WERI-Rb-1 (cell line): ENCODE measurements at regions not wholly inside any gene's neighbourhood (a gene's known extent, or its start where the extent isn't known, plus 50 kb on each side); places are given as distances from the start of the nearest gene placed in this dataset.
A peak's percentile ranks its signal among the peaks of the same experiment; 100 is the strongest.

Experiments used
- DNase-seq: peaks from one replicate; pipeline ENCODE4 v3.0.0-alpha.2; 2020
- H3K27ac ChIP-seq: fragments of 250-450 bp; sonication (Bioruptor Pico); 2 replicates; pipeline ENCODE4 v1.5.1; 2020; ENCODE audit warnings: mild to moderate bottlenecking, moderate library complexity
- H3K27me3 ChIP-seq: fragments of 250-450 bp; sonication (Bioruptor Pico); 2 replicates; pipeline ENCODE4 v1.5.1; 2021; ENCODE audit warnings: mild to moderate bottlenecking, low read depth, moderate library complexity; ENCODE audit not compliant: insufficient read depth, severe bottlenecking
- H3K36me3 ChIP-seq: fragments of 250-450 bp; sonication (Bioruptor Pico); 2 replicates; pipeline ENCODE4 v1.5.1; 2020; ENCODE audit warnings: mild to moderate bottlenecking, moderate library complexity
- H3K4me3 ChIP-seq: 2 replicates; pipeline ENCODE4 v1.5.1; 2011; ENCODE audit warnings: low read depth, mild to moderate bottlenecking, control low read depth, low read length
- H3K9me3 ChIP-seq: fragments of 250-450 bp; sonication (Bioruptor Pico); 2 replicates; pipeline ENCODE4 v1.5.1; 2021; ENCODE audit warnings: mild to moderate bottlenecking, moderate library complexity; ENCODE audit not compliant: severe bottlenecking
- CTCF ChIP-seq: IDR thresholded peaks from 2 replicates; pipeline ENCODE4 v1.5.1; 2011; ENCODE audit warnings: low read depth, mild to moderate bottlenecking, control low read depth, inconsistent platforms, low read length

- Histone ChIP-seq H3K27ac (no peak overlapping the region), H3K36me3 (no peaks in the 10 kb centered on the region), H3K9me3 (no peaks in the 10 kb centered on the region), H3K4me3 (no peak overlapping the region), H3K27me3 (no peaks in the 10 kb centered on the region)
- no peak for DNase-seq
- no peak for TF ChIP-seq CTCF
Observed at GRCh38 chr9:90420768-90421513, 221.7 kb downstream of the DIRAS2 start.

- DNase-seq, result no peak
Observed at GRCh38 chr9:90421786-90422185, 220.8 kb downstream of the DIRAS2 start.

GRCh38 chr9:90423661-90424193 lies 218.9 kb downstream of the DIRAS2 start:
- no peak for DNase-seq
- no peaks in the 10 kb centered on the region for H3K27me3 ChIP-seq
- no peak overlapping the region for H3K4me3 ChIP-seq
- TF ChIP-seq CTCF, result no peak
- H3K36me3 ChIP-seq, result no peaks in the 10 kb centered on the region
- H3K9me3 ChIP-seq, result no peaks in the 10 kb centered on the region
- no peak overlapping the region for H3K27ac ChIP-seq

More at GRCh38 chr9:90421786-90422185, 220.8 kb downstream of the DIRAS2 start:
- Histone ChIP-seq H3K27ac (no peak overlapping the region), H3K9me3 (no peaks in the 10 kb centered on the region), H3K27me3 (no peaks in the 10 kb centered on the region), H3K36me3 (no peaks in the 10 kb centered on the region), H3K4me3 (no peak overlapping the region)
- no peak for TF ChIP-seq CTCF

- Histone ChIP-seq H3K9me3 (no peaks in the 10 kb centered on the region), H3K4me3 (peak overlapping the region; percentile 82), H3K27me3 (no peaks in the 10 kb centered on the region), H3K36me3 (no peaks in the 10 kb centered on the region), H3K27ac (peak overlapping the region; percentile 83)
- peak; percentile 77 for DNase-seq
- no peak; the same call in 1 of the 2 replicates for TF ChIP-seq CTCF
Observed at GRCh38 chr9:90428517-90428916, 214.1 kb downstream of the DIRAS2 start.

GRCh38 chr9:90432951-90433350 lies 209.7 kb downstream of the DIRAS2 start:
- TF ChIP-seq CTCF, result no peak
- Histone ChIP-seq H3K4me3 (peak overlapping the region; percentile 46), H3K27me3 (no peaks in the 10 kb centered on the region), H3K9me3 (no peaks in the 10 kb centered on the region), H3K36me3 (no peaks in the 10 kb centered on the region; the same call in 1 of the 2 replicates), H3K27ac (peak overlapping the region; percentile 87)
- peak; percentile 81 for DNase-seq
